ENCODE measurements at regions not wholly inside any gene's neighbourhood (a gene's known extent, or its start where the extent isn't known, plus 50 kb on each side); places are given as distances from the start of the nearest gene placed in this dataset.

GRCh38 chr5:22988937-22989336 is 135.8 kb upstream of the CDH12 start:
- TF ChIP-seq ZFX (IDR thresholded peaks at IDR 0.05) (no peak), CTCF (conservative IDR thresholded peaks at IDR 0.05) (no peak)

DNA sequence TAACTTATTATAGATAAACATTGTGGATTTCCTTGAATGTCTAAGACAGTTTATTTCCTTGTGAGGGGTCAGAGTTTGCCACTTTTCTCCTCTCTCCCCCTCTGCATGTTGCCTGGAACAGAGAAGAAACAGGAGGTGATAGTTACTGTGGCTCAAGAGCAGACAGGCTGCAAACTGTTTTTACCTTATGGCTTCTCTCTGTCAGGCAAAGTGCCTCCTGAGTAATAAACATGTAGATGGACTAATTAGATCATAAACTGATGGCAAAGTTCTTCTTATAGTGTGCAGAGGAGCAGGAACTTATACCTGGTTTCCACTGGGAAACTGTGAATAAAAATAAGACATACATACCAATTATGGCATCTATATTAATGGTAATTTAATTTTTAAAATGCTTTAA is 133.1 kb upstream of the CDH12 start:
- TF ChIP-seq ZFX (IDR thresholded peaks at IDR 0.05) = no peak
- TF ChIP-seq CTCF (conservative IDR thresholded peaks at IDR 0.05) = no peak

More at GRCh38 chr5:22988937-22989336, 135.8 kb upstream of the CDH12 start:
- no peak overlapping the region for H3K27ac ChIP-seq

GRCh38 chr5:22985446-22985845 is 132.3 kb upstream of the CDH12 start:
- H3K27ac ChIP-seq = no peak overlapping the region
- TF ChIP-seq ZFX (IDR thresholded peaks at IDR 0.05) (no peak), CTCF (conservative IDR thresholded peaks at IDR 0.05) (no peak)

More for the DNA sequence above, 133.1 kb upstream of the CDH12 start:
- H3K27ac ChIP-seq = no peak overlapping the region

DNA sequence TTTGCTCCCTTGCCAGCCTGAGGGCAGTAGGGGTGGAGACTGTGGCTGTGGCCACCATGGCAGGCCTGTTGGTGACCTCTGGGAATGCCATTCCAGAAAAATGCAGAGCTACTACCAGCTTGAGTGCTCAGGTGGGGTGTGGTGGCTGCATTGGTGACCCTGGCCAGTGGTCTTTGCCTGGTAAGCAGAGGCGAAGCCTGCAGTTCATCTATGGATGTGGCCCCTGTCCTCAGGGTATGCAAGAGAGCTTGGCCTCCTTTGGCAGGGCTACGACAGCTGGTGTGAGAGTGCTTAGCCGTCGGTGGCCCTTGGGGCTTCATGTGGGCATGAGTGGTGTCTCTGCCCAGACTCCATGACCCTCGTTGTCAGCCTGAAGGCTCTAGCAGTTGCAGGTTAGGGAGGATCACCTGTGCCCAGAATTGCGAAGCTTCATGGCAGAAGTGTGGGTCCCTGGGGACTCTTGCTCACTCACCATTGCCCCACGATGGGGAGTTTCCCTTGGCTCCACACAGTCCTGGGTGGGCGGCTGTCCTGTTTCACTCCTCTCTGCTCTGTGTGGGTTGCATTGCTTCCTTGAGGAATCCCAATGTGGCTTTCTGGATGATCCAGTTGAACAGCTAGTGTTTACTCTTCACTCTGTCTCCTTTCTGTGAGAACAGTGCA is 117.9 kb upstream of the CDH12 start:
- H3K27ac ChIP-seq = no peak overlapping the region
- no peak for TF ChIP-seq ZFX (IDR thresholded peaks at IDR 0.05)
- TF ChIP-seq CTCF (conservative IDR thresholded peaks at IDR 0.05) = no peak

DNA sequence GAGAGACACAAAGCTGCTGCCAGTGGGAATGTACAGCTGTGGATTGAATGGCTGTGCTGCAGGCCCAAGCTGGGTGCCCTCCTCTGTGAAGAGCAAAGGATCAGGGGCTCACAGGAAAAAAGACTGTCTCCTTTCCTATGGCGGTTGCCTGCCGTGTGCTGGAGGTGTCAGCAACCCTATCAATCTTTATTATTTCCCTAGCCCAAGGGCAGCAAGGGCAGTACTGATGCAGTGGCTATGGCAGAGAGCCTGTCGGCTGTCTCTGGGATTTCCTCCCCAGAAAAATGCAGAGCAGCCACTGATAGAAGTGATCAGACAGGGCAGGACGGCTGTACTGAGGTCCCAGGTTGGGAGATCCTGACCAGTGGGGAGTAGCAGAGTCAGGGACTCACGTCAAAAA is 117.3 kb upstream of the CDH12 start:
- TF ChIP-seq ZFX (IDR thresholded peaks at IDR 0.05) (no peak), CTCF (conservative IDR thresholded peaks at IDR 0.05) (no peak)
- H3K27ac ChIP-seq = no peak overlapping the region

DNA sequence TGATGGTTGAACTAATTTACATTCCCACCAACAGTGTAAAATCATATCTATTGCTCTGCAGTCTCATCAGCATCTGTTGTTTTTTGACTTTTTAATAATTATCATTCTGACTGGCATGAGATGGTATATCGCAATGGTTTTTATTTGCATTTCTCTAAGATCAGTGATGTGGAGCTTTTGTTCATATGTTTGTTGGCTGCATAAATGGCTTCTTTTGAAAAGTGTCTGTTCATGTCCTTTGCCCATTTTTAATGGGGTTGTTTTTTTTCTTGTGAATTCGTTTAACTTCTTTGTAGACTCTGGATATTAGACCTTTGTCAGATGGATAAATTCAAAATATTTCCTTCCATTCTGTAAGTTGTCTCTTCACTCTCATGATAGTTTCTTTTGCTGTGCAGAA is 115.2 kb upstream of the CDH12 start:
- no peak overlapping the region for H3K27ac ChIP-seq
- no peak for TF ChIP-seq CTCF (conservative IDR thresholded peaks at IDR 0.05)
- TF ChIP-seq ZFX (IDR thresholded peaks at IDR 0.05) = no peak

DNA sequence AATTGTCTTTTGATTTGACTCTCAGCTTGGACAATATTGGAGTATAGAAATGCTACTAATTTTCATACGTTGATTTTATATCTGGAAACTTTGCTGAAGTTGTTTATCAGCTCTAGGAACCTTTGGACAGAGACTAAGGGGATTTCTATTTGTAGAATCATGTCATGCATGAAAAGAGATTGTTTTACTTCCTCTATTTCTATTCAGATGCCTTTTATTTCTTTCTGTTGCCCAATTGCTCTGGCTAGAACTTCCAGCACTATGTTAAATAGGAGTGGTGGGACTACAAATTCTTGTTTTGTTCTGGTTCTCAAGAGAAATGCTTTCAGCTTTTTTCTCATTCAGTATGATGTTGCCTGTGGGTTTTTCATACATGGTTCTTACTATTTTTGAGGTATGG is 112.8 kb upstream of the CDH12 start:
- H3K27ac ChIP-seq = no peak overlapping the region
- no peak for TF ChIP-seq CTCF (conservative IDR thresholded peaks at IDR 0.05)
- TF ChIP-seq ZFX (IDR thresholded peaks at IDR 0.05) = no peak
